Mesenteric fat pad (tissue), 1 donor: ENCODE measurements at regions not wholly inside any gene's neighbourhood (a gene's known extent, or its start where the extent isn't known, plus 50 kb on each side); places are given as distances from the start of the nearest gene placed in this dataset.
"Not testable (repeated sequence)": the region's sequence is repeated elsewhere in the genome, so short reads cannot be mapped to it uniquely, and the experiment has no call there.

Source experiments
- DNase-seq: peaks from one replicate; pipeline ENCODE4 v3.0.0-alpha.2; 2020; ENCODE audit warnings: low spot score
- donor health status: DM: yes; HTN: yes; CAD: no.

- no peak for DNase-seq
Measured at GRCh38 chr5:25570067-25570583, 925.3 kb upstream of the CDH10 start.

- no peak for DNase-seq
Measured at GRCh38 chr5:25568989-25569625, 924.3 kb upstream of the CDH10 start.

GRCh38 chr5:25568294-25568693 lies 923.5 kb upstream of the CDH10 start:
- DNase-seq, result no peak

GRCh38 chr5:25567881-25568280 lies 923.1 kb upstream of the CDH10 start:
- DNase-seq, result no peak

GRCh38 chr5:25562656-25563055 lies 917.9 kb upstream of the CDH10 start:
- DNase-seq, result no peak

- no peak for DNase-seq
Measured at GRCh38 chr5:25554077-25554476, 909.3 kb upstream of the CDH10 start.

GRCh38 chr5:25552871-25553481 lies 908.2 kb upstream of the CDH10 start:
- DNase-seq, result no peak

- no peak for DNase-seq
Measured at GRCh38 chr5:25550793-25551192, 906.0 kb upstream of the CDH10 start.

GRCh38 chr5:25544652-25545249 lies 900.0 kb upstream of the CDH10 start:
- DNase-seq, result no peak

GRCh38 chr5:25540628-25541027 lies 895.9 kb upstream of the CDH10 start:
- DNase-seq, result no peak

GRCh38 chr5:25539536-25539935 lies 894.8 kb upstream of the CDH10 start:
- no peak for DNase-seq

- DNase-seq, result not testable (repeated sequence)
Measured at GRCh38 chr5:25536461-25536860, 891.7 kb upstream of the CDH10 start.

GRCh38 chr5:25516141-25516540 lies 871.4 kb upstream of the CDH10 start:
- no peak for DNase-seq

- no peak for DNase-seq
Measured at GRCh38 chr5:25515525-25515924, 870.7 kb upstream of the CDH10 start.

GRCh38 chr5:25510692-25511091 lies 865.9 kb upstream of the CDH10 start:
- not testable (repeated sequence) for DNase-seq

- DNase-seq, result not testable (repeated sequence)
Measured at GRCh38 chr5:25508011-25508410, 863.2 kb upstream of the CDH10 start.

- DNase-seq, result no peak
Measured at GRCh38 chr5:25500635-25501034, 855.9 kb upstream of the CDH10 start.

- no peak for DNase-seq
Measured at GRCh38 chr5:25489834-25490538, 845.2 kb upstream of the CDH10 start.

GRCh38 chr5:25488119-25488518 lies 843.3 kb upstream of the CDH10 start:
- no peak for DNase-seq

- no peak for DNase-seq
Measured at GRCh38 chr5:25484391-25484790, 839.6 kb upstream of the CDH10 start.

GRCh38 chr5:25481463-25481862 lies 836.7 kb upstream of the CDH10 start:
- no peak for DNase-seq

GRCh38 chr5:25459082-25459481 lies 814.3 kb upstream of the CDH10 start:
- DNase-seq, result no peak
